ENCODE measurements at regions not wholly inside any gene's neighbourhood (a gene's known extent, or its start where the extent isn't known, plus 50 kb on each side); places are given as distances from the start of the nearest gene placed in this dataset.

- no peak for TF ChIP-seq CTCF (IDR thresholded peaks at IDR 0.05; ENCODE audit: low read depth, low read length, missing control alignments)
- DNase-seq (ENCODE audit: low read depth), result no peak
- no peak overlapping the region for H3K4me3 ChIP-seq (ENCODE audit: low read depth, low read length)
Observed at GRCh38 chr4:133623847-133624246, 474.8 kb downstream of the PCDH10 start.

GRCh38 chr4:133621628-133622027 is 472.5 kb downstream of the PCDH10 start:
- DNase-seq (ENCODE audit: low read depth), result no peak
- H3K4me3 ChIP-seq (ENCODE audit: low read depth, low read length), result no peak overlapping the region
- no peak for TF ChIP-seq CTCF (IDR thresholded peaks at IDR 0.05; ENCODE audit: low read depth, low read length, missing control alignments)

GRCh38 chr4:133620555-133620954 is 471.5 kb downstream of the PCDH10 start:
- no peak overlapping the region for H3K4me3 ChIP-seq (ENCODE audit: low read depth, low read length)
- TF ChIP-seq CTCF (IDR thresholded peaks at IDR 0.05; ENCODE audit: low read depth, low read length, missing control alignments), result no peak
- no peak for DNase-seq (ENCODE audit: low read depth)

- no peak for DNase-seq (ENCODE audit: low read depth)
- H3K4me3 ChIP-seq (ENCODE audit: low read depth, low read length), result no peak overlapping the region
- TF ChIP-seq CTCF (IDR thresholded peaks at IDR 0.05; ENCODE audit: low read depth, low read length, missing control alignments), result no peak
Observed at GRCh38 chr4:133618963-133619362, 469.9 kb downstream of the PCDH10 start.

GRCh38 chr4:133600008-133600407 is 450.9 kb downstream of the PCDH10 start:
- TF ChIP-seq CTCF (IDR thresholded peaks at IDR 0.05; ENCODE audit: low read depth, low read length, missing control alignments), result no peak
- no peak overlapping the region for H3K4me3 ChIP-seq (ENCODE audit: low read depth, low read length)
- no peak for DNase-seq (ENCODE audit: low read depth)

- no peak for TF ChIP-seq CTCF (IDR thresholded peaks at IDR 0.05; ENCODE audit: low read depth, low read length, missing control alignments)
- no peak overlapping the region for H3K4me3 ChIP-seq (ENCODE audit: low read depth, low read length)
- DNase-seq (ENCODE audit: low read depth), result no peak
Observed at GRCh38 chr4:133598779-133599178, 449.7 kb downstream of the PCDH10 start.

GRCh38 chr4:133597251-133597650 is 448.2 kb downstream of the PCDH10 start:
- no peak overlapping the region for H3K4me3 ChIP-seq (ENCODE audit: low read depth, low read length)
- no peak for TF ChIP-seq CTCF (IDR thresholded peaks at IDR 0.05; ENCODE audit: low read depth, low read length, missing control alignments)
- no peak for DNase-seq (ENCODE audit: low read depth)
